GM19025 (cell line): ENCODE measurements at regions not wholly inside any gene's neighbourhood (a gene's known extent, or its start where the extent isn't known, plus 50 kb on each side); places are given as distances from the start of the nearest gene placed in this dataset.

ENCODE experiments used
- ATAC-seq: cut with Tn5 transposase; IDR thresholded peaks from one replicate; pipeline ENCODE4 v1.9.1; 2021; ENCODE audit warnings: mild to moderate bottlenecking, low read depth, moderate library complexity; ENCODE audit not compliant: unreplicated experiment

DNA sequence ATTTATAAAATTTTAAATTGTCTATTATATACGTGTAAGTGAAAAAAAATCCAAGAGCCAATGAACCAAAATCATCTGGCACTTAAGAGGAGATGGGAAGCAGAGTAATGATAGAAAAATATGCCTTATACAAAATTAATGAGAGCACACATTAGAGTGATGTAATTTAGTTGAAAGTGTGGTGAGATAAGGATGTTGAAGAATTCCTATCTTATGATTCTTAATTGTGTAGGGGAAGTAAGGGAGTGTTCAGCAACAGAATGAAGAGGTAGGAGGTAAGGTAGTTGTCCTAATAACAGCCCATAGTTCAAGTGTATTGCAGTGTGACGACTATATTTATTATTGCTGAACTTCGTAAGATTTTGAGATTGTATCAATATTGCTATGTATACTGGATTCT lies 843.4 kb upstream of the FLRT2 start:
- ATAC-seq = no peak

DNA sequence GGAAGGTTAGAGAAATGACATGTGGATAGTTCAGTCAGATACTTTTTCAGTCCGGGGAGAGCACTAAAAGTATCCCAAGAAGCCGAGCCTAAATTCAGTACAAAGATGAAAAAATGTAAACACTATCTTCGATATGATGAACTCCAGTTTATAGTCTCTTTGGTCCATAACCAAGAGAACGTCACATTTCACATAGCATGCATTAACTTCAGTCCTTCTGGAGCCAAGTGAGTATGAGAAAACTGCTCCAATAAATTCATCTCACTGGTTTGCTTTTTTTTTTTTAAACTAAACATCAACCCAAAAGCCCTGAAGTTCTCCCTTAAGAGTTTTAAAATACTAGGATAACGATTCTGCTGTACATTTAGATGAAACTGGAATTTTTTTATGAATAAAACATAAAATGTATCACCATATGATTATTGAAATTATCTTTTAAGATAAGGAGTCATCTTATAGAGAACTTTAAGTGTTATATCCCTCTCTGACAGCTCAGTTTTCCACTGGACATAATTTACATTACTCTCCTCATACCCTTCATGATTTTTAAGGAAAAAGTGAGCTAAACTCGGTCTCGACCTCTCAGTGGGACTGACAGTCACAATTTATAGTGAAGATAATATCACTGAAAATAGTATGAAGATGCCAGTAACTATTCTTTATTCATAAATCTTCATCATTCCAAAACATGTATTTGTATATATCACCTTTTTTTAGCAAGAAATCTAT lies 841.5 kb upstream of the FLRT2 start:
- ATAC-seq = no peak

DNA sequence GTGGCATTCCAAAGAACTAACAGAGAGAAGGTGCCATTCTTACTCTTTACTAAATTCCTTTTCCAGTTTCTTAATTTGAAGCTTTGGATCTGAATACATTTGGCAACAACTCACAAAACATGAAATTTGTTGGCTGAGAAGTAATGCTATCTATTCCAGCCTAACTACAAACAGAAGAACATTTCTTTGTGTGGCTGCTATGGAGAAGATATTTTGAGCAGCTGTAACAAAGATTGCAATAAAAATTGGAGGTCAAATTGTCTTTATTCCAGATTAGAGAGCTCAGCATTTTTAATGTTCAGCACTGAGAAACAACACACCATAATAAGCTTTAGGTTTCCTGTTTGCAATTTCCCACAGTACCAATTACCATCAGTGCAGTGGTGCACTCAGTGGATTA lies 835.8 kb upstream of the FLRT2 start:
- no peak for ATAC-seq

DNA sequence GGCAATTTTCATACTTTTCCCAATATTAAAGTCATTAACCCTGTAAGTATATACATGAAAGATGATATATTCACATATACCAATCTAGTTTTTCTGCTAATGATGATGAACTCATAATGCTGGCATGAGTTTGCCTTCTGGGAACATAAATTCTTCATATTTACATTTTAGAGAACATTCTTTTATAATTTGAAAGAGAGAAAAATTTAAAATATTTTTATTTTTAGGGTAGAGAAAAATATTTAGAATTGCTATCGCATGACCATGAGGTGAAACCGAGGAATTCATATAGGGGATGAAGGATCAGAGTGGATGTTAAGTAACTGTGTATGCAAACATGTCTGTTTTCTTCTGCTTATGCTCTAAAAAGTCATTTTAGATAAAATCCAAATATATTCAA lies 825.3 kb upstream of the FLRT2 start:
- ATAC-seq = no peak

DNA sequence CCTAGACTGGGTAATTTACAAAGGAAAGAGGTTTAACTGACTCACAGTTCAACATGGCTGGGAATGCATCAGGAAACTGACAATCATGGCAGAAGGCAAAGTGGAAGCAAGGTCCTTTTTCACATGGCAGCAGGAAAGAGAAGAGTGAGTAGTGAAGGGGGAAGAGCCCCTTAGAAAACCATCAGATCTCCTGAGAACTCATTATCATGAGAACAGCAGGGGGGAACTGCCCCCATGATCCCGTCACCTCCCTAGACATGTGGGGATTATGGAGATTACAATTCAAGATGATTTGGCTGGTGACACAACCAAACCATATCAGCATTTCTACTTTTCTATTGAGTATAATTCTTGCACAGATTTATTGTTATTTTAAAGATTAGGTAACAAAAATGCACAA lies 822.1 kb upstream of the FLRT2 start:
- no peak for ATAC-seq

DNA sequence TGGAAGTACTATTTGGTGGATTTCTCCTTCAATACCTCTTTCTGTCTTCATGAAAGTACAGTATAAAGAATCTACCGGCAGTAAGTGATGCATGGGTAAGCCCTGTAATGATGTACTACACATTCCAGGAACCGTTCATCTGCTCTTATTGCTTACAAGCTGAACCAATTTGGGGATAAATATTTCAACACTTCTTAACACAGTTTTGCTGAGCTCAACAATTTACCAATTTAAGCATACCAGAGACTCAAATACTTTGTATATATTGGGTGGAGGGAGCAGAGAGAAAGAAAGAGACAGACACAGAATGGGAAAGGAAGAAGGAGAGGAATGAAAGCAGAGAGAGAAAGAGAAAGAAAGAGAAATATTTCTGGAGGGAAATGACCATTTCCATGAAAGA lies 821.1 kb upstream of the FLRT2 start:
- no peak for ATAC-seq

DNA sequence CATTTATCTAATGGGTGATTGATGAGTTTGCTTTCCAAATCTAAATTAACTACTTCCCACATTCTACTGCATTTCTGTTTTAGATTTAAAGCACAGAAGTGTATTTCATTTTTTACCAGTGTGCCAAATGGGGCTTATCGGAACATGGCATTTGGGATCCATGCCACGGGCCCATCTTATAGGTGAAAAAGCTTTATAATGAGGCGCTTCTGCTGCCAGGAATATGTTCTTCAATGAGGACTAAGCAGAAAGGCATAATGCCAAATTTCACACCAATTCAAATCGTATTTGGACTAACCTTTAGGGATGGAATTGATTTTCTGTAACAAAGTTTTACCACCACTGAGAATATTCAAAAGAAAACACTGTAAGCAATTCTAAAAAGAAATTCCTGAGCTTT lies 803.5 kb upstream of the FLRT2 start:
- ATAC-seq = no peak

DNA sequence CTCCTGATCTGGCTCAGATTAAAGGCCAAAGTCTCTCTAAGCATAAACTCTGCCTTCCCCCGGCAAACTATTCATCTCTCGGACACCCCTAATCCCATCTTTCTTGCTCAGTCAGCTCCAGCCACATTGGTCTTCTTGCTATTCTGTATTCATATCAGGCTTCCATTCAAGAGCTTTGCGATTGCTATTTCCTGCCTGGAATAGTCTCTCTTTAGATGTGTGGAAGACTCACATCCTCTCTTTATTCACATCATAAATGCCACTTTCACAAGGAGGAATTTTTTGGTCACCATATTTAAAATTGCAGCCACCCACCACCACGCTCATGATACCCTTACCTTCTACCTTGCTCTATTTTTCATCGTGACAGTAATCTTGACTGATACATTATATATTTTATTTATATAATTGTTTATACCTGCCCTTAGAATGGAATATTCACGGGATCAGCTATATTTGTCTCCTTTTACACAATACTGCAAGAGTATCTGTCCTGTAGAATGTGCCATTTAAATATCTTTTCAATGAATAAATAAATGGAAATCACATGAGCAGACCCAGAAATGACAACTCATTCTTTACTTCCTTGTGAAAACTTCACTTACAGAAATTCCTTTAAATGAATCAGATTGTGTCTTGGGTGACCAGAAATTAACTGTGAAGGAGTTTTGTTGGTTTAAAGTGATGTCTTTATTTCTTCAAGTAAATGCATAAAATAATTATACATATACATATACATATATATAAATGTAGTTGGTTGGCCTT lies 780.6 kb upstream of the FLRT2 start:
- ATAC-seq = no peak

DNA sequence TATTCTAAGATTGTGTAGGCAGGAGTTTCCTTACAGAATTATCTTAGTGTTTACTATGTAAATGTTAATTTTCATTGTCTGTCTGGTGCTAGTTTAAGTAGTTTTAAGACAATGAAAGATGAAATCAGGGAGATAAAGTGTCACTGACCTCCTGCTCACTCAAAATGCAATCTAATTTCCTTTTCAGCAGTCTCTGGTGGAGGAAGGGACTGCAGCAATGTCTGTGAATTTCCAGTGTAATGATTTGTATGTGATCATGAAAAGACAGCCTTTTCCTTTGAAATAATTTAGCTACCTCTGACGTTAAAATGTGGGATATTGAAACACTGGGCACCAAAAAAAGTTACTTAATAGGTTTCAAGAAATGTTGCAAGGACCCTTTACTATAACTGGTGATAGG lies 779.7 kb upstream of the FLRT2 start:
- ATAC-seq = no peak

DNA sequence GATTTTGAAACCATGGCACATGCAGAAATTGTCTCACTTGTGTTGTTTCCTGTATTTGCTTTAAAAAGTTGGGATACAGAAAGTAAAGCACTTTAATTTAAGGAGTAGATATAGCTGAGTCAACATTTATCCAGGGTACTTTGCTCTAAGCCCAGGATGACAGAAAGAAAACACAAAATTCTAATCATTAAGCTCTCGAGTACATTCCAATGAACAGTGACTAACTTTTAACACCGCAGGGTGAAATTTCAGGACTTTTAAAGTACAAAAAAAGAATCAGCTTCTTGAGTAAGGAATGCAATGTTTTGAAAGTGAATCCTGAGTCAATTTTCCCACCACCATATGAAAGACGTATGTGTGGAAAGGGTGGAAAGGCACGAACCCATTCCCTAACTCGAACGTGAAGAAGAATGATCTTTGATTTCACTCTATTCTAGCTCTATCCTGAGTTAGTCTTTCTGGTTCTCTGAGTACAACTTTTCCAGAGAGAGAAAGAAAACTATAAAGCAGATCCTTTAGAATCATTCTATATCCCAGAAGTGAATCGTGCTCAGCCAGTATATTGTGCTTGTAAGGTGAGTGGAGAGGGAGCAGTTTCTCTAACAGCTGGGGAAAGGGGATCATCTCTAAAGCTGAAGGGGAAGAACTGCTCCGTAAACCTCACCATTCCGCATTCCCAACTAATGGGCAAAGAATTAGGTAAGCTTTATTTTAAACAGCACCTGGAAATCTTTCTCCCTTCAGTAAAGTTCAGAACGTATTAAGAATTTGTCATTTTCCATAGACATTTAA lies 779.0 kb upstream of the FLRT2 start:
- ATAC-seq = no peak

DNA sequence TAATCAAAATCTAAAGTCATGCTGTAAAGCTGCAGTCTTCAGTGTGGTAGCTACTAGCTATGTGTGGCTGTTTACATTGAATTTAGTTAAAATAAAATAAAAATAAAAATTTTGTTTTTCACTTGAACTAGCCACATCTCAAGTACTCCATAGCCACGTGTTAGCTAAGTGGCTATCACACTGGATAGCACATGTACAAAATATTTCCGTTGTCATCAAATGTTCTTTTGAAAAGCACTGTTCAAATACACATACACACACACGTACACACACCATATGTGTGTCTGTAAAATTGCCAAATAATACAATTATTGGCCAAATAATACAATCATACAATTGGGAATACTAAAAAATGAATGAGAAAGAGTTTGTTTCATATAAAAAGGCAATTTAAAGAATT lies 778.2 kb upstream of the FLRT2 start:
- no peak for ATAC-seq

DNA sequence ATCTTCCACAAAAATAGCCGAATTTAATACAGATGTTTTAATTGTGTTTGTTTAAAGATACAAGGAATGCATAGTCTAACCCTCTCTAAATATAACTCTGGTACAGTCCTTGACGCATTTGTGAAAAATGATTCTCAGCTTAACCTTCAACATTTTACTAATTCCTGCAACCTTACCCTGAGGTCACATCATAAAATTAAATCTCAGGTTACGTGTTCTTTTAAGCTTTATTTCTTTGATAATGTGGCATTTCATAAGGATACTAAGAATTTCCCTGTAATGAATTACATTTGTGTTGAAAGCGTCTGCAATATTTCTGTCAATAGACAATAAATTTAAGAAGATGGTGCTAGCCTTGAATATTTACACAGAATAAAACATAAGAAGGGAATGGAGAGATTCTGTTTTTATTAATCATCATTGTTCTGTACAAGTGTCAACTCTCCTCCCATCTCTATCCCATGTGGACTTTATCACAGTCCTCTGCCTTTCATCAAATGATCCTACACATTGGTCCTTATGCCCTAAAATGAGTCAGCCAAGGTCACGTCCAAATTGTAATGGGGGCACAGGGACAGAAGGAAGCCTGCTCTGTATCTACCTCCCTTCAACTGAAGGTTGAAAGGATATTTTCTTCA lies 769.3 kb upstream of the FLRT2 start:
- ATAC-seq = no peak

DNA sequence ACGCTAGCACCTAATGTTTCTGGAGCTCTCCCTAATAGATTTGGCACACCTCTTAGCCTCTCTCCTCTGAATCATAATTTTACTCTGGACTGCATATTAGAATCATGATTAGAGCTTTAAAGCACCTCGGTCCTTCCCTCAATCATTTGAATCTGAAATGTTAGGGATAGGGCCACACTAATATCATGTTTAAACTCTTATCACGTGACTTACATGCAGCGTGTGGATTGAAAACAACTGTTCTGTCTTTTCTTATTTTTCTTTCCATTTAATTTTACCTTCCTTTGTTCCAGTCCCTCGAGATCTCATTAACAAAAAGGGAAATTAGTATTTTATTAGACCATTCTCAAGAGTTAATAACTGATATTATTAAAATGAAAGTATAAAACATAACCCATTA lies 762.5 kb upstream of the FLRT2 start:
- ATAC-seq = no peak

DNA sequence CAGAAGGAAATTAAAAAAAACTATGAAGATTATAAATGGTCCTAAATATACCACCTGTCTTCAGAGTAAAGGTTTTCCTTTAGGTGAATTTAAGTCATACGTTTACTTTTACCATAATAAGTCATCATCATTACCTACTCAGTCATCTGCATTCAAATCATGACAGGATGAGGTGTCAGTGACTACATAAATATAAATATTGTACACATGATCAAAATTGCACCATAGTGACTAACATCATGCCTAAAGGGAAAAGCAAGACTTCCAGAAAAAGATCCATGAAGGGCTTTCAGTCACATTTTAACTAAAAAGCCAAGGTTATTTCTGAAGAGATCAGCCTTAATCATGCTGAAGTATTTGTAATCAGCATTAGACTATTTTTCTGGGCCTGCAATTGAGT lies 759.9 kb upstream of the FLRT2 start:
- no peak for ATAC-seq

DNA sequence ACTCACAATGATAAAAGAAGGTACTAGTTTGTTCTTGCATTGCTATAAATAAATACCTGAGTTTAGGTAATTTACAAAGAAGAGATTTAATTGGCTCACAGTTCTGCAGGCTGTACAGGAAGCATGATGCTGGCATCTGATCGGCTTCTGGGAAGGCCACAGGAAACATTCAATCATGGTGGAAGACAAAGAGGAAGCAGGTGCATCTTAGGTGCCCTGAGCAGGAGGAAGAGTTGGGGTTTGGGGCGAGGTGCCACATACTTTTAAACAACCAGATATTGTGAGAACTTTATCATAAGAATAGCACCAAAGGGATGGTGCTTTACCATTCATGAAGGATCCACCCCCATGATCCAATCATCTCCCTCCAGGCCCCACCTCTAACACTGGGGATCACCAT lies 752.6 kb upstream of the FLRT2 start:
- ATAC-seq = no peak

DNA sequence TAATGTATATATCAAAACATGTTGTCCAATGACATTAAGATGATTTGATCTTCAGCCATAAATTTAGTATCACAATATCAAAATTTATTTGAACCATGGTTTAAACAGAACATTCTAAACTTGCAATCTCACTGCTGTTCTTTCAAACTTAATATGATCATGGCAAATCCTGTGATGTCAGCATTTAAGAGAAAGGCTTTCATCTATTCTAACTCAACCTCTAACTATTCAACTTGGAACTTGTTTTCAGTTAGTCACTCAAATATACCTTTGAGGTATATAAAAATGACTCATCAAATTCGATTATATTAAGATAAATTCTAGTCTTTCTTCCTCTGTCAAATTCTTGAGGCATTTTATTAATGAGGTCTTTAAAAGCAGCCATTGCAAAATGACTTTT lies 747.0 kb upstream of the FLRT2 start:
- no peak for ATAC-seq

DNA sequence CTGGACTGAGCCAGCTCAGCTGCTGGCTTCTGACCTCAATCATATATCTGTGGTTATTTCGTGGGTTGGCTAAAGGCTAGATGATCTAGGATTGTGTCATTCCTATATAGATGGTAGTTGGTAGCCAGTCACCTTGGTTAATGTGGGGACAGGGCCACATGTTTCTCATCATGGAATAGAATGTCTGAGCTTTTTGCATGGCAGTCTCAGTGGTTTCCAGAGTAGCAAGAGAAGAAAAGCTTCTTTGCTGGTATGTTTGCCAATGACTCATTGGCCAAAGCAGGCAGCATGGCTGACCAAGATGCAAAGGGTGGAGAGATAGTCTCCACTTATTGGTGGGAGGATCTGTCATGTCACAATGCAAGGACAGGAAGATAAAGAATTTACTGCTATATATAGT lies 746.4 kb upstream of the FLRT2 start:
- no peak for ATAC-seq

DNA sequence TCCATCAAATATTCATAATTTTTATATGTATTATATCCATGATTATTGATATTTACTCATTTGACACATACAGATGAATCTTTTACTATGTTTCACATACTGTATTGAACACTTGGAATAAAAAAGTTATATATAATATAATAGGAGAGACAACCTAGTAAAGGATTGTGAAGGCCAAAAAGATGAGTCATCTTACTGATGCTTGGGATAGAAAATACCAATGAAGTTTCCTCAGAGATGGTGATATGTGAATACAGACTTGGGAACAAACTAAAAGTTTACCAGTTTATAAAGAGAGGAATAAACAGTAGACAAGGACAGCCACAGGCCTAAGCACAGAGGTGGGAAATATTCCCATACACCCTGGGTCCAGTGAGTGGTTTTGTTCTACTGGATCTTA lies 743.9 kb upstream of the FLRT2 start:
- ATAC-seq = no peak

DNA sequence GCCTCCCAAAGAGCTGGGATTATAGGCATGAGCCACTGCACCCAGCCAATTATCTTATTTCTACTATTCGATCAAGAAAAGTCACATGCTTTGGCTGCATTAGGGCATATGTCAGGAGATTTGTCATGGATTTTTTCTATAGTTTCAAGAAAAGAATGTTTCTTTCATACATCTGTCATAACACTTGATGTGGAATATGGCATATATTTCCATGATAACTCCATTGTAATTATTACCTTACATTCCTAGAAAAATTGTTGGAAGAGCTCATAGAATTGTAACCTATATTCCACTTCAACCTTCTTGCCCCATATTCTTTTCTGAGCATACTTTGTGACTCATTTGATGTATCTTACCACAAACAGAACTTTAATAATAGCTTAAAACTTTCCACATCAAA lies 740.9 kb upstream of the FLRT2 start:
- no peak for ATAC-seq

DNA sequence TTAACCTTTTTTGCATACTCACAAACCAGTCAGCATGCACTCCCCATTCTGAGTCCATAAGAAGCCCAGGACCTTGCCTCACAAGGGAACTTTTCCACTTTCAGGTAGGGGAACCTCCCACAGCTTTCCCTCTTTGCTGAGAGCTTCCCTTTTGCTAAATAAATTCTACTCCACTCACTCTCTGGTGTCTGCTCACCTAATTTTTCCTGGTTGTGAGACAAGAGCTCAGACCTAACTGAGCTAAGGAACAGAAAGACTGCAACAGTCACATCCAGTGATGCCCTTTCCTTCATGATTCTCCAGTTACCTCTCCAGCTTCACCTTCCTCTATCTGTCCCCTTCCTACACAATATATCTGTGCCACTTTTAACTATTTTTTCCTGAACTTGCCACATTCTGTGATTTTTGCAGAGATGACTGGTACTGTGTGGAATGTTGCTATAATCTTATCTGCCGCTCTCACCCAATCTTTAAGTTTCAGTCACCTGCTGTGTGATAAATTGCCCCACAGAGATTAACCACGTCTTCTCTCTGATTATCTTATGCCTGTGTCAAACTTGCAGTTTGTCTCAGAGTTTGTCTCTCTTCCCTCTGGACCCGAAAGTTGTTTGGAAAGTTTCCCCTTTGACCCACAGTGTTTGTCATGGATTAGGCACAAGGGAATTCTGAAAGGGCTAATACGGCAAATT lies 737.1 kb upstream of the FLRT2 start:
- ATAC-seq = no peak

DNA sequence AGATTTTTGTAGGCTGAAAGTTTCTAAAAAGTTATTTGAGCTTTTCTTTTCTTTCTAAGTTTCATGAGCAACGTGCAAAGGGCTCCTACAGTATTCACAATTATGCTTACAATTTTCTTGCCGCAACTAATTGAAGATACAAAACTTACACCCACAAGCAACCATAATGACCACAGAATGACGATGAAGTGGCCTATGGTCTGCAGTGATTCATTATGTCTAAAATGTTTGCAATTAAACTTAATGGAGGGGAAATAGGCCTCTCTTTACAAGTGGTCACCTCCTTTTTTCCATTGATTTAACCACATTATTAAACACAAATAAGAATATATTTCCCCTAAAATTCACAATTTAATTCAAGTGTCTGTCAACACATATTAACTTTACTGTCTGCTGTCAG lies 732.6 kb upstream of the FLRT2 start:
- no peak for ATAC-seq
